ENCODE measurements at regions not wholly inside any gene's neighbourhood (a gene's known extent, or its start where the extent isn't known, plus 50 kb on each side); places are given as distances from the start of the nearest gene placed in this dataset.

GRCh38 chr2:66069937-66070720 is 364.8 kb upstream of the MEIS1 start:
- Histone ChIP-seq H3K27me3 (replicated peaks) (no peaks in the 10 kb centered on the region), H3K4me3 (no peak overlapping the region), H3K9me3 (replicated peaks) (no peaks in the 10 kb centered on the region), H3K4me1 (replicated peaks) (no peaks in the 10 kb centered on the region), H3K27ac (no peak overlapping the region), H3K36me3 (no peaks in the 10 kb centered on the region)
- DNase-seq (ENCODE audit: low read depth in 1 of 2, low spot score in 2 of 2), result no peak

GRCh38 chr2:66066032-66066431 is 368.9 kb upstream of the MEIS1 start:
- Histone ChIP-seq H3K27me3 (replicated peaks) (no peaks in the 10 kb centered on the region), H3K36me3 (no peaks in the 10 kb centered on the region), H3K4me1 (replicated peaks) (no peaks in the 10 kb centered on the region), H3K27ac (no peak overlapping the region), H3K9me3 (replicated peaks) (no peaks in the 10 kb centered on the region), H3K4me3 (no peak overlapping the region)
- DNase-seq (ENCODE audit: low read depth in 1 of 2, low spot score in 2 of 2), result no peak

GRCh38 chr2:66059332-66059731 is 375.6 kb upstream of the MEIS1 start:
- H3K27ac ChIP-seq, result no peak overlapping the region
- no peak for DNase-seq (ENCODE audit: low read depth in 1 of 2, low spot score in 2 of 2)
- H3K27me3 ChIP-seq (replicated peaks), result no peaks in the 10 kb centered on the region

GRCh38 chr2:66058675-66059074 is 376.2 kb upstream of the MEIS1 start:
- Histone ChIP-seq H3K4me1 (replicated peaks) (no peaks in the 10 kb centered on the region), H3K27me3 (replicated peaks) (no peaks in the 10 kb centered on the region), H3K27ac (no peak overlapping the region), H3K9me3 (replicated peaks) (no peaks in the 10 kb centered on the region), H3K36me3 (no peaks in the 10 kb centered on the region), H3K4me3 (no peak overlapping the region)
- no peak for DNase-seq (ENCODE audit: low read depth in 1 of 2, low spot score in 2 of 2)

More at GRCh38 chr2:66059332-66059731, 375.6 kb upstream of the MEIS1 start:
- H3K9me3 ChIP-seq (replicated peaks), result no peaks in the 10 kb centered on the region
- H3K4me3 ChIP-seq, result no peak overlapping the region
- H3K4me1 ChIP-seq (replicated peaks), result no peaks in the 10 kb centered on the region
- no peaks in the 10 kb centered on the region for H3K36me3 ChIP-seq

GRCh38 chr2:66057844-66058243 is 377.1 kb upstream of the MEIS1 start:
- no peaks in the 10 kb centered on the region for H3K27me3 ChIP-seq (replicated peaks)
- H3K27ac ChIP-seq, result no peak overlapping the region
- no peak for DNase-seq (ENCODE audit: low read depth in 1 of 2, low spot score in 2 of 2)
- no peaks in the 10 kb centered on the region for H3K9me3 ChIP-seq (replicated peaks)
- no peaks in the 10 kb centered on the region for H3K36me3 ChIP-seq
- no peak overlapping the region for H3K4me3 ChIP-seq
- no peaks in the 10 kb centered on the region for H3K4me1 ChIP-seq (replicated peaks)

- Histone ChIP-seq H3K36me3 (no peaks in the 10 kb centered on the region), H3K4me3 (no peak overlapping the region), H3K9me3 (replicated peaks) (no peaks in the 10 kb centered on the region), H3K27ac (no peak overlapping the region), H3K27me3 (replicated peaks) (no peaks in the 10 kb centered on the region), H3K4me1 (replicated peaks) (no peaks in the 10 kb centered on the region)
- DNase-seq (ENCODE audit: low read depth in 1 of 2, low spot score in 2 of 2), result no peak
Measured at GRCh38 chr2:66050392-66050791, 384.5 kb upstream of the MEIS1 start.

- DNase-seq (ENCODE audit: low read depth in 1 of 2, low spot score in 2 of 2), result no peak
- Histone ChIP-seq H3K4me3 (no peak overlapping the region), H3K9me3 (replicated peaks) (no peaks in the 10 kb centered on the region)
Measured at GRCh38 chr2:66048667-66049066, 386.3 kb upstream of the MEIS1 start.

GRCh38 chr2:66041902-66042657 is 392.8 kb upstream of the MEIS1 start:
- no peaks in the 10 kb centered on the region for H3K4me1 ChIP-seq (replicated peaks)
- H3K27me3 ChIP-seq (replicated peaks), result no peaks in the 10 kb centered on the region
- no peaks in the 10 kb centered on the region for H3K36me3 ChIP-seq
- no peaks in the 10 kb centered on the region for H3K9me3 ChIP-seq (replicated peaks)
- no peak for DNase-seq (ENCODE audit: low read depth in 1 of 2, low spot score in 2 of 2)
- no peak overlapping the region for H3K27ac ChIP-seq
- H3K4me3 ChIP-seq, result no peak overlapping the region

More at GRCh38 chr2:66048667-66049066, 386.3 kb upstream of the MEIS1 start:
- Histone ChIP-seq H3K27ac (no peak overlapping the region), H3K27me3 (replicated peaks) (no peaks in the 10 kb centered on the region), H3K4me1 (replicated peaks) (no peaks in the 10 kb centered on the region), H3K36me3 (no peaks in the 10 kb centered on the region)

- Histone ChIP-seq H3K36me3 (no peaks in the 10 kb centered on the region), H3K27me3 (replicated peaks) (no peaks in the 10 kb centered on the region), H3K9me3 (replicated peaks) (no peaks in the 10 kb centered on the region), H3K27ac (no peak overlapping the region), H3K4me1 (replicated peaks) (no peaks in the 10 kb centered on the region), H3K4me3 (no peak overlapping the region)
- no peak for DNase-seq (ENCODE audit: low read depth in 1 of 2, low spot score in 2 of 2)
Measured at GRCh38 chr2:66036948-66037347, 398.0 kb upstream of the MEIS1 start.

- Histone ChIP-seq H3K9me3 (replicated peaks) (no peaks in the 10 kb centered on the region), H3K27ac (no peak overlapping the region), H3K4me1 (replicated peaks) (no peaks in the 10 kb centered on the region), H3K36me3 (no peaks in the 10 kb centered on the region), H3K4me3 (no peak overlapping the region), H3K27me3 (replicated peaks) (no peaks in the 10 kb centered on the region)
- no peak for DNase-seq (ENCODE audit: low read depth in 1 of 2, low spot score in 2 of 2)
Measured at GRCh38 chr2:66034467-66034866, 400.5 kb upstream of the MEIS1 start.

GRCh38 chr2:66032226-66032775 is 402.6 kb upstream of the MEIS1 start:
- no peak overlapping the region for H3K27ac ChIP-seq
- no peak for DNase-seq (ENCODE audit: low read depth in 1 of 2, low spot score in 2 of 2)
- no peaks in the 10 kb centered on the region for H3K9me3 ChIP-seq (replicated peaks)
- H3K27me3 ChIP-seq (replicated peaks), result no peaks in the 10 kb centered on the region
- H3K4me3 ChIP-seq, result no peak overlapping the region
- no peaks in the 10 kb centered on the region for H3K36me3 ChIP-seq
- no peaks in the 10 kb centered on the region for H3K4me1 ChIP-seq (replicated peaks)

GRCh38 chr2:66031236-66031635 is 403.7 kb upstream of the MEIS1 start:
- Histone ChIP-seq H3K9me3 (replicated peaks) (no peaks in the 10 kb centered on the region), H3K36me3 (no peaks in the 10 kb centered on the region), H3K27ac (no peak overlapping the region), H3K4me3 (no peak overlapping the region), H3K27me3 (replicated peaks) (no peaks in the 10 kb centered on the region), H3K4me1 (replicated peaks) (no peaks in the 10 kb centered on the region)
- no peak for DNase-seq (ENCODE audit: low read depth in 1 of 2, low spot score in 2 of 2)

GRCh38 chr2:66030553-66030952 is 404.4 kb upstream of the MEIS1 start:
- DNase-seq (ENCODE audit: low read depth in 1 of 2, low spot score in 2 of 2), result no peak
- Histone ChIP-seq H3K4me3 (no peak overlapping the region), H3K27me3 (replicated peaks) (no peaks in the 10 kb centered on the region), H3K27ac (no peak overlapping the region), H3K4me1 (replicated peaks) (no peaks in the 10 kb centered on the region), H3K9me3 (replicated peaks) (no peaks in the 10 kb centered on the region), H3K36me3 (no peaks in the 10 kb centered on the region)

GRCh38 chr2:66024391-66024790 is 410.5 kb upstream of the MEIS1 start:
- Histone ChIP-seq H3K36me3 (no peaks in the 10 kb centered on the region), H3K27ac (no peak overlapping the region), H3K4me3 (no peak overlapping the region), H3K9me3 (replicated peaks) (no peaks in the 10 kb centered on the region), H3K27me3 (replicated peaks) (no peaks in the 10 kb centered on the region), H3K4me1 (replicated peaks) (no peaks in the 10 kb centered on the region)
- DNase-seq (ENCODE audit: low read depth in 1 of 2, low spot score in 2 of 2), result no peak

All from SJSA1 (cell line).